ENCODE measurements at regions not wholly inside any gene's neighbourhood (a gene's known extent, or its start where the extent isn't known, plus 50 kb on each side); places are given as distances from the start of the nearest gene placed in this dataset.

DNA sequence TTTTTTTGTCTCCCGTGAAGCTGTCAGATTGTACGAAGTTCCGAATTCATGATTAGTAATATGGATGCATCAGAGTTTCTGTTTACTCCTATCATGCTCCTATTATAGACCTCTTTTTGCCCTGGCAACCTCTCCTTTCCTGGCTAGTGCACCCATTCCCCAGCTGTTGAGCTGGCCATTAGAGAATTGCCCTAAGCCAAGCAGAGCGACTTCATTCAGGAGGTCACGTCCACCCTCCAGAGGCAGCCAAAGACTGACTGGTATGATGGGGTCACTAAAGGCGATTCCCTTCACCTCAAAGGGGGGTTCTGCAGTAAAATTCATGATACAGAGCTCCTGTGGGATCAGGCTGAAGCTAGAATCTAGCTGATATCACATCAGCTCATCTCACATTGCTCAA lies 351.9 kb downstream of the BTBD3 start:
- H3K4me2 ChIP-seq (replicated peaks; ENCODE audit: extremely low read depth, low read length, poor library complexity, severe bottlenecking), result no peak overlapping the region
- intact Hi-C loops (cut with micrococcal nuclease), result no loop called here
- no peaks in the 10 kb centered on the region for H3K36me3 ChIP-seq (replicated peaks in 1 of 2; ENCODE audit: control insufficient read depth in 1 of 2, insufficient read depth in 2 of 2, low read length in 2 of 2)
- no peaks in the 10 kb centered on the region for H3K4me1 Mint-ChIP-seq
- TF ChIP-seq, protein P1, sequence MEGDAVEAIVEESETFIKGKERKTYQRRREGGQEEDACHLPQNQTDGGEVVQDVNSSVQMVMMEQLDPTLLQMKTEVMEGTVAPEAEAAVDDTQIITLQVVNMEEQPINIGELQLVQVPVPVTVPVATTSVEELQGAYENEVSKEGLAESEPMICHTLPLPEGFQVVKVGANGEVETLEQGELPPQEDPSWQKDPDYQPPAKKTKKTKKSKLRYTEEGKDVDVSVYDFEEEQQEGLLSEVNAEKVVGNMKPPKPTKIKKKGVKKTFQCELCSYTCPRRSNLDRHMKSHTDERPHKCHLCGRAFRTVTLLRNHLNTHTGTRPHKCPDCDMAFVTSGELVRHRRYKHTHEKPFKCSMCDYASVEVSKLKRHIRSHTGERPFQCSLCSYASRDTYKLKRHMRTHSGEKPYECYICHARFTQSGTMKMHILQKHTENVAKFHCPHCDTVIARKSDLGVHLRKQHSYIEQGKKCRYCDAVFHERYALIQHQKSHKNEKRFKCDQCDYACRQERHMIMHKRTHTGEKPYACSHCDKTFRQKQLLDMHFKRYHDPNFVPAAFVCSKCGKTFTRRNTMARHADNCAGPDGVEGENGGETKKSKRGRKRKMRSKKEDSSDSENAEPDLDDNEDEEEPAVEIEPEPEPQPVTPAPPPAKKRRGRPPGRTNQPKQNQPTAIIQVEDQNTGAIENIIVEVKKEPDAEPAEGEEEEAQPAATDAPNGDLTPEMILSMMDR (IDR thresholded peaks at IDR 0.05), result no peak
- peaks cover 0 to 6% (median 3%) of the 10 kb centered on the region in 7 donors for H3K9me3 Mint-ChIP-seq
- H3K4me3 ChIP-seq (replicated peaks in 1 of 3; ENCODE audit: low read depth in 2 of 3, low read length in 3 of 3), result no peak overlapping the region
- WGBS (ENCODE audit: insufficient coverage), result 83% methylated on average over 3 of the region's 6 CpGs
- H3K27ac Mint-ChIP-seq, result no peak overlapping the region
- H3K9me3 ChIP-seq (replicated peaks in 1 of 2; ENCODE audit: control insufficient read depth in 1 of 2, insufficient read depth in 1 of 2, low read length in 2 of 2), result no peaks in the 10 kb centered on the region
- no peaks in the 10 kb centered on the region for H3K36me3 Mint-ChIP-seq
- peaks cover 1 to 3% (median 2%) of the 10 kb centered on the region in 3 donors for H3K27me3 Mint-ChIP-seq (ENCODE audit: low read depth in 3 of 3)
- no peak overlapping the region for H3K27ac ChIP-seq (ENCODE audit: low read depth in 1 of 2, low read length in 2 of 2)
- H2AFZ ChIP-seq (ENCODE audit: insufficient read depth, low read depth, low read length, poor library complexity, severe bottlenecking), result no peak overlapping the region
- H3K9ac ChIP-seq (ENCODE audit: insufficient read depth, low read length, poor library complexity, severe bottlenecking), result no peak overlapping the region
- no peaks in the 10 kb centered on the region for H3K4me1 ChIP-seq (ENCODE audit: control insufficient read depth in 1 of 2, insufficient read depth in 2 of 2, low read length in 2 of 2)
- no peaks in the 10 kb centered on the region for H4K20me1 ChIP-seq (ENCODE audit: insufficient read depth, low read length)
- DNase-seq, result no peak
- H3K4me3 Mint-ChIP-seq, result no peak overlapping the region
- H3K27me3 ChIP-seq (ENCODE audit: control insufficient read depth in 2 of 2, insufficient read depth in 2 of 2, low read length in 2 of 2), result no peaks in the 10 kb centered on the region
- H3K79me2 ChIP-seq (ENCODE audit: insufficient read depth, low read length), result no peaks in the 10 kb centered on the region

DNA sequence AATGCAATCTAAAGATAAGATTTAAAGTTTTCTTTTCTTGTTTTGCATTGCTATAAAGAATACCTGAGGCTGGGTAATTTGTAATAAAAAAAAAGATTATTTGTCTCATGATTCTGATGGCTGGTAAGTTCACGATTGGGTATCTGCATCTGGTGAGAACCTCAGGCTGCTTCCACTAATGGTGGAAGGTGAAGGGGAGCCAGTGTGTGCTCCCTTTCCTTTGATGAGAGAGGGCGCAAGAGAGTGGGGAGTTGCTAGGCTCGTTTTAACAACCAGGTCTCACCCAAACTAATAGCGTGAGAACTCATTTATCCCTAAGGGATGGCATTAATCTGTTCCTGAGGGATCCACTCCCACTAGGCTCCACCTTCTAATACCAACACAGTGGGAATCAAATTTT lies 353.2 kb downstream of the BTBD3 start:
- WGBS (ENCODE audit: insufficient coverage), result 82% methylated on average over 1 of the region's 4 CpGs
- H3K4me3 ChIP-seq (replicated peaks in 1 of 3; ENCODE audit: low read depth in 2 of 3, low read length in 3 of 3), result no peak overlapping the region
- no peaks in the 10 kb centered on the region for H3K9me3 ChIP-seq (replicated peaks in 1 of 2; ENCODE audit: control insufficient read depth in 1 of 2, insufficient read depth in 1 of 2, low read length in 2 of 2)
- no peaks in the 10 kb centered on the region for H3K79me2 ChIP-seq (ENCODE audit: insufficient read depth, low read length)
- Mint-ChIP-seq H3K27me3 (ENCODE audit: low read depth in 3 of 3) (peaks cover 1 to 3% (median 2%) of the 10 kb centered on the region in 3 donors), H3K4me1 (no peaks in the 10 kb centered on the region), H3K4me3 (no peak overlapping the region), H3K36me3 (no peaks in the 10 kb centered on the region), H3K27ac (no peak overlapping the region), H3K9me3 (peaks cover 0 to 6% (median 3%) of the 10 kb centered on the region in 7 donors)
- no peaks in the 10 kb centered on the region for H3K36me3 ChIP-seq (replicated peaks in 1 of 2; ENCODE audit: control insufficient read depth in 1 of 2, insufficient read depth in 2 of 2, low read length in 2 of 2)
- no peak overlapping the region for H3K27ac ChIP-seq (ENCODE audit: low read depth in 1 of 2, low read length in 2 of 2)
- no peak overlapping the region for H3K9ac ChIP-seq (ENCODE audit: insufficient read depth, low read length, poor library complexity, severe bottlenecking)
- TF ChIP-seq, protein P1 (IDR thresholded peaks at IDR 0.05), result no peak
- no peak overlapping the region for H2AFZ ChIP-seq (ENCODE audit: insufficient read depth, low read depth, low read length, poor library complexity, severe bottlenecking)
- H3K4me1 ChIP-seq (ENCODE audit: control insufficient read depth in 1 of 2, insufficient read depth in 2 of 2, low read length in 2 of 2), result no peaks in the 10 kb centered on the region
- no peaks in the 10 kb centered on the region for H4K20me1 ChIP-seq (ENCODE audit: insufficient read depth, low read length)
- no peak overlapping the region for H3K4me2 ChIP-seq (replicated peaks; ENCODE audit: extremely low read depth, low read length, poor library complexity, severe bottlenecking)
- H3K27me3 ChIP-seq (ENCODE audit: control insufficient read depth in 2 of 2, insufficient read depth in 2 of 2, low read length in 2 of 2), result no peaks in the 10 kb centered on the region
- no peak for DNase-seq
- intact Hi-C loops (cut with micrococcal nuclease), result no loop called here

Measured in CD14-positive monocyte (primary cell).